Brain pericyte (primary cell): ENCODE measurements at regions not wholly inside any gene's neighbourhood (a gene's known extent, or its start where the extent isn't known, plus 50 kb on each side); places are given as distances from the start of the nearest gene placed in this dataset.

Source experiments
- DNase-seq: peaks from one replicate; pipeline ENCODE4 v3.0.0-alpha.2; 2012; ENCODE audit warnings: low read depth, low spot score

- no peak for DNase-seq
These were observed 497.8 kb upstream of the MYT1L start for GRCh38 chr2:2828774-2829368.

- no peak for DNase-seq
These were observed 496.7 kb upstream of the MYT1L start for GRCh38 chr2:2827761-2828221.

- no peak for DNase-seq
These were observed 496.1 kb upstream of the MYT1L start for GRCh38 chr2:2827046-2827636.

- no peak for DNase-seq
These were observed 495.5 kb upstream of the MYT1L start for GRCh38 chr2:2826621-2827020.

- DNase-seq, result no peak
These were observed 495.1 kb upstream of the MYT1L start for GRCh38 chr2:2826209-2826551.

- no peak for DNase-seq
These were observed 494.6 kb upstream of the MYT1L start for GRCh38 chr2:2825516-2826208.

- no peak for DNase-seq
These were observed 494.0 kb upstream of the MYT1L start for GRCh38 chr2:2825062-2825461.

GRCh38 chr2:2824588-2824987 is 493.5 kb upstream of the MYT1L start:
- DNase-seq, result no peak

GRCh38 chr2:2823061-2823753 is 492.1 kb upstream of the MYT1L start:
- DNase-seq, result no peak

- no peak for DNase-seq
These were observed 491.1 kb upstream of the MYT1L start for GRCh38 chr2:2822143-2822542.

- DNase-seq, result no peak
These were observed 481.6 kb upstream of the MYT1L start for GRCh38 chr2:2812648-2813047.

- DNase-seq, result no peak
These were observed 481.0 kb upstream of the MYT1L start for GRCh38 chr2:2812117-2812516.

GRCh38 chr2:2810504-2810903 is 479.4 kb upstream of the MYT1L start:
- DNase-seq, result no peak

- no peak for DNase-seq
These were observed 478.7 kb upstream of the MYT1L start for GRCh38 chr2:2809771-2810170.

GRCh38 chr2:2808551-2809058 is 477.5 kb upstream of the MYT1L start:
- no peak for DNase-seq

- no peak for DNase-seq
These were observed 475.6 kb upstream of the MYT1L start for GRCh38 chr2:2806711-2807110.

- no peak for DNase-seq
These were observed 474.2 kb upstream of the MYT1L start for GRCh38 chr2:2805263-2805662.

- DNase-seq, result no peak
These were observed 473.5 kb upstream of the MYT1L start for GRCh38 chr2:2804528-2804927.

GRCh38 chr2:2801458-2801857 is 470.4 kb upstream of the MYT1L start:
- no peak for DNase-seq

GRCh38 chr2:2800697-2801096 is 469.6 kb upstream of the MYT1L start:
- no peak for DNase-seq

- DNase-seq, result no peak
These were observed 468.9 kb upstream of the MYT1L start for GRCh38 chr2:2800001-2800400.

GRCh38 chr2:2799151-2799697 is 468.1 kb upstream of the MYT1L start:
- no peak for DNase-seq
